IMR-90 (cell line): ENCODE measurements at regions not wholly inside any gene's neighbourhood (a gene's known extent, or its start where the extent isn't known, plus 50 kb on each side); places are given as distances from the start of the nearest gene placed in this dataset.

Experiments
- ATAC-seq: fragments of 200-7000 bp; cut with Tn5 transposase; 2 replicates; pipeline ENCODE4 v1.9.1; 2020; ENCODE audit warnings: low read depth, mild to moderate bottlenecking, moderate library complexity
- BruUV-seq: library from RNA; stranded (reverse); fragments of 400-500 nt; replicated peaks from 2 replicates; lab custom pipeline; 2021; lab: Mats Ljungman, UMichigan
- CTCF ChIA-PET: fragments of 300-600 bp; formaldehyde crosslinking; extraction: SDS; loops from one replicate; lab custom pipeline; 2021; ENCODE audit warnings: antibody characterized with exemption; lab: Yijun Ruan, JAX
- POLR2A ChIA-PET: fragments of 300-600 bp; sonication (Branson Sonifier 250); formaldehyde crosslinking; loops from one replicate; lab custom pipeline; 2022; ENCODE audit warnings: antibody characterized with exemption; ENCODE audit not compliant: unreplicated experiment; lab: Charles Lee
- DNase-seq: peaks from one replicate; pipeline ENCODE4 v3.0.0; 2013
- H2AFZ ChIP-seq: replicated peaks from 2 replicates; pipeline ENCODE3; 2013; ENCODE audit warnings: low read length, mild to moderate bottlenecking; ENCODE audit not compliant: poor library complexity
- H2AK5ac ChIP-seq: 2 replicates; pipeline ENCODE4 v1.6.1; 2013; ENCODE audit warnings: low read depth, low read length, inconsistent platforms
- H2AK9ac ChIP-seq: replicated peaks from 2 replicates; pipeline ENCODE3; 2013; ENCODE audit warnings: mild to moderate bottlenecking, low read depth, low read length, moderate library complexity; ENCODE audit not compliant: poor library complexity
- H2BK120ac ChIP-seq: 2 replicates; pipeline ENCODE4 v1.6.1; 2013; ENCODE audit warnings: low read depth, low read length, inconsistent platforms
- H2BK15ac ChIP-seq: 3 replicates; pipeline ENCODE4 v1.6.1; 2013; ENCODE audit warnings: low read depth, low read length, inconsistent platforms
- H2BK20ac ChIP-seq: 2 replicates; pipeline ENCODE4 v1.6.1; 2013; ENCODE audit warnings: low read depth, mild to moderate bottlenecking, inconsistent platforms, low read length, moderate library complexity
- H2BK5ac ChIP-seq: 2 replicates; pipeline ENCODE4 v1.6.1; 2013; ENCODE audit warnings: mild to moderate bottlenecking, low read depth, low read length, inconsistent platforms; ENCODE audit not compliant: poor library complexity, severe bottlenecking
- H3K14ac ChIP-seq: replicated peaks from 2 replicates; pipeline ENCODE4 v1.6.1; 2013; ENCODE audit warnings: low read depth, low read length, inconsistent platforms
- H3K18ac ChIP-seq: 2 replicates; pipeline ENCODE4 v1.6.1; 2013; ENCODE audit warnings: low read depth, low read length, control low read depth
- H3K23ac ChIP-seq: 2 replicates; pipeline ENCODE4 v1.6.1; 2013; ENCODE audit warnings: low read depth, low read length, inconsistent platforms
- H3K27ac ChIP-seq: 2 replicates; pipeline ENCODE4 v1.5.1; 2013; ENCODE audit warnings: mild to moderate bottlenecking, control low read depth, low read length; ENCODE audit not compliant: insufficient read depth
- H3K27me3 ChIP-seq: 2 replicates; pipeline ENCODE4 v1.6.1; 2013; ENCODE audit warnings: low read length; ENCODE audit not compliant: control insufficient read depth, insufficient read depth
- H3K36me3 ChIP-seq: 2 replicates; pipeline ENCODE4 v1.6.1; 2013; ENCODE audit warnings: low read length, mixed read lengths; ENCODE audit not compliant: control insufficient read depth, insufficient read depth
- H3K4ac ChIP-seq: 2 replicates; pipeline ENCODE4 v1.6.1; 2013; ENCODE audit warnings: low read depth, low read length, inconsistent platforms
- H3K4me1 ChIP-seq: 2 replicates; pipeline ENCODE4 v1.6.1; 2013; ENCODE audit warnings: low read length, mixed read lengths; ENCODE audit not compliant: control insufficient read depth, insufficient read depth
- H3K4me2 ChIP-seq: 2 replicates; pipeline ENCODE4 v1.6.1; 2013; ENCODE audit warnings: low read depth, mild to moderate bottlenecking, control low read depth, low read length, moderate library complexity
- H3K4me3 ChIP-seq: 2 replicates; pipeline ENCODE4 v1.5.1; 2013; ENCODE audit warnings: low read depth, mild to moderate bottlenecking, control low read depth, low read length, moderate library complexity; ENCODE audit not compliant: insufficient read depth
- H3K56ac ChIP-seq: 2 replicates; pipeline ENCODE4 v1.6.1; 2013; ENCODE audit warnings: low read length, inconsistent platforms; ENCODE audit not compliant: insufficient read depth; ENCODE audit errors: extremely low read depth
- H3K79me1 ChIP-seq, 2 experiments: 2 replicates each; pipeline ENCODE4 v1.6.1; 2013; ENCODE audit warnings: low read length in 2 of 2, inconsistent platforms in 1 of 2, low read depth in 1 of 2
- H3K9ac ChIP-seq: 2 replicates; pipeline ENCODE4 v1.6.1; 2013; ENCODE audit warnings: low read depth, low read length, control low read depth
- H3K9me1 ChIP-seq: 2 replicates; pipeline ENCODE4 v1.6.1; 2013; ENCODE audit warnings: low read length, inconsistent platforms; ENCODE audit not compliant: insufficient read depth
- H3K9me3 ChIP-seq: 2 replicates; pipeline ENCODE4 v1.6.1; 2013; ENCODE audit warnings: low read length; ENCODE audit not compliant: control insufficient read depth, insufficient read depth
- H4K20me1 ChIP-seq: 2 replicates; pipeline ENCODE4 v1.6.1; 2013; ENCODE audit warnings: low read length, inconsistent platforms; ENCODE audit not compliant: insufficient read depth
- H4K5ac ChIP-seq: 2 replicates; pipeline ENCODE4 v1.6.1; 2013; ENCODE audit warnings: mild to moderate bottlenecking, low read depth, low read length, control low read depth
- H4K8ac ChIP-seq, 2 experiments: 2 replicates each; pipeline ENCODE4 v1.6.1; 2013; ENCODE audit warnings: low read depth in 2 of 2, low read length in 2 of 2, control low read depth in 1 of 2, inconsistent platforms in 1 of 2
- H4K91ac ChIP-seq: 2 replicates; pipeline ENCODE4 v1.6.1; 2013; ENCODE audit warnings: low read depth, low read length, inconsistent platforms; ENCODE audit not compliant: insufficient read depth
- SMC3 ChIP-seq: fragments of 150-350 bp; IDR thresholded peaks from 2 replicates; pipeline ENCODE4 v1.6.1; 2016; ENCODE audit warnings: low read depth, mild to moderate bottlenecking, antibody characterized with exemption, low read length, moderate library complexity
- WGBS, 2 experiments: methylation state at CpG; one replicate each; pipeline versions ENCODE4 v1.1.5 to v1.1.7; 2013; ENCODE audit warnings: missing lambda C conversion rate in 2 of 2; ENCODE audit not compliant: insufficient read length in 1 of 2; ENCODE audit errors: extremely low coverage in 2 of 2; 5-methylcytosine and 5-hydroxymethylcytosine counted together
- dilution Hi-C: fragments of 300-500 bp; cut with HindIII; formaldehyde crosslinking; loops from one replicate; pipeline ENCODE4 v1.14.3; 2018; ENCODE audit warnings: low sequenced_read_pairs; ENCODE audit not compliant: unreplicated experiment
- in situ Hi-C: fragments of 300-500 bp; cut with MboI; formaldehyde crosslinking; loops from 3 replicates; pipeline ENCODE4 v1.14.3; 2019; ENCODE audit warnings: low sequenced_read_pairs, inconsistent platforms, mixed read lengths
- intact Hi-C: fragments of 100-400 bp; cut with micrococcal nuclease; formaldehyde crosslinking; loops from 2 replicates; pipeline ENCODE4 v1.10.0; 2022

DNA sequence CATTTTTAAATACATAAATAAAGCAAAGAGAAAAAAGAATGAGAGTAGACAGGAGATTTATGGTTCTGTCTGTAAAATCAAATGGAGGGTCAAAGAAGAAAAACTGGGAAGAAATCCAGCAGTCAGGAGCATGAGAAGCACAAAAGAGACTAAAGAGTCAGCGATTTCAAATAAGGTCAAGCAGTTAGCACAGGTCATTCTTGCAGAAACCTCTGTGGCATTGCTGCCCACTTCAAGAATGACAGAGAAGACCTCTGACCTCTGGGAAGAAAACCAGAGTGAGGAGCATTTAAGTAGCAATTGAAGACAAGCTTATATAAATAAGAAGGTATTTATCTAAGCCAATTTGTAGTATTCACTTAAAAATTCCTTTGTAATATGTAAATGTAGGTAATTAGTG, 172.0 kb upstream of the SPOPL start:
- Histone ChIP-seq H3K14ac (no peak overlapping the region), H3K23ac (no peak overlapping the region), H3K4me3 (no peak overlapping the region), H3K9ac (no peak overlapping the region), H2AK9ac (no peak overlapping the region), H3K27me3 (no peaks in the 10 kb centered on the region), H2BK120ac (no peak overlapping the region), H4K20me1 (no peaks in the 10 kb centered on the region), H3K9me3 (no peaks in the 10 kb centered on the region), H3K4me2 (no peak overlapping the region), H3K79me1 (no peaks in the 10 kb centered on the region), H3K36me3 (no peaks in the 10 kb centered on the region), H2AFZ (no peak overlapping the region), H4K91ac (no peak overlapping the region), H2AK5ac (no peak overlapping the region), H4K8ac (no peak overlapping the region), H4K5ac (no peak overlapping the region), H2BK5ac (no peak overlapping the region), H3K18ac (no peak overlapping the region), H3K27ac (no peak overlapping the region), H3K4ac (no peak overlapping the region), H3K9me1 (no peaks in the 10 kb centered on the region), H3K56ac (no peak overlapping the region), H3K4me1 (no peaks in the 10 kb centered on the region), H2BK20ac (no peak overlapping the region), H2BK15ac (no peak overlapping the region)
- ATAC-seq (no peak), DNase-seq (no peak)
- ChIA-PET CTCF (no interaction called here), POLR2A (no interaction called here)
- dilution Hi-C loops (no loop called here), in situ Hi-C loops (no loop called here), intact Hi-C loops (no loop called here)
- no TSS peak for BruUV-seq
- WGBS, 2 experiments, result 40% methylated on average over 1 of the region's 1 CpG; no CpG with 5 or more reads in 1 of the 2 experiments
- TF ChIP-seq SMC3, result no peak
